Body of pancreas (tissue), 4 donors: ENCODE measurements at regions not wholly inside any gene's neighbourhood (a gene's known extent, or its start where the extent isn't known, plus 50 kb on each side); places are given as distances from the start of the nearest gene placed in this dataset.

Source experiments
- ATAC-seq: fragments of 150-250 bp; one replicate; pipeline ENCODE4 v1.9.1; 2016
- DNase-seq, 4 donors: peaks; one replicate each; pipeline ENCODE4 v3.0.0-alpha.2; 2019
- H3K27ac ChIP-seq, 4 donors: fragments of 200-600 bp; sonication (generic); 1 replicate in 3 of 4; 2 replicates in 1 of 4; pipeline versions ENCODE4 v1.5.1 to v1.6.1; 2016 to 2019; ENCODE audit warnings: mild to moderate bottlenecking in 1 of 4, mixed read lengths in 1 of 4, moderate library complexity in 1 of 4
- H3K27me3 ChIP-seq, 2 donors: fragments of 200-600 bp; sonication (generic); one replicate each; pipeline ENCODE4 v1.6.0; 2016; ENCODE audit warnings: mild to moderate bottlenecking in 1 of 2
- H3K36me3 ChIP-seq, 2 donors: fragments of 200-600 bp; sonication (generic); replicated peaks in 1 of 2; 2 replicates each; pipeline ENCODE4 v1.5.1; 2016; ENCODE audit warnings: low read depth in 2 of 2; ENCODE audit not compliant: insufficient read depth in 1 of 2
- H3K4me1 ChIP-seq: fragments of 200-600 bp; sonication (generic); one replicate; pipeline ENCODE4 v1.6.0; 2016
- H3K4me3 ChIP-seq, 2 donors: fragments of 200-600 bp; sonication (generic); 1 replicate in 1 of 2; 2 replicates in 1 of 2; pipeline ENCODE4 v1.5.1; 2016 to 2019
- H3K9me3 ChIP-seq, 3 donors: fragments of 200-600 bp; sonication (generic); 1 replicate in 2 of 3; 2 replicates in 1 of 3; pipeline ENCODE4 v1.5.1; 2016
- CTCF ChIP-seq, 7 experiments: fragments of 450-650 bp in 4 of 7; fragments of 200-600 bp in 3 of 7; sonication (generic) in 3 of 7; IDR thresholded peaks; one replicate each; pipeline ENCODE4 v1.5.1; 2016 to 2019; ENCODE audit warnings: antibody characterized with exemption in 7 of 7
- POLR2A ChIP-seq, 3 donors: fragments of 450-650 bp; IDR thresholded peaks; one replicate each; pipeline ENCODE4 v1.6.1; 2016; ENCODE audit warnings: antibody characterized with exemption in 3 of 3, mild to moderate bottlenecking in 2 of 3
- WGBS, 2 donors: methylation state at CpG; one replicate each; pipeline ENCODE4 v1.1.5; 2017; 5-methylcytosine and 5-hydroxymethylcytosine counted together
- intact Hi-C: fragments of 100-400 bp; cut with DNase I; formaldehyde crosslinking; loops from one replicate; pipeline ENCODE4 v1.15.1; 2023

GRCh38 chr3:13141183-13141582, 68.0 kb upstream of the IQSEC1 start:
- ATAC-seq (no peak), DNase-seq (peak in 1 of 4 donors; percentile 2)
- Histone ChIP-seq H3K27ac (no peak overlapping the region), H3K27me3 (no peaks in the 10 kb centered on the region), H3K9me3 (no peaks in the 10 kb centered on the region), H3K4me3 (no peak overlapping the region), H3K36me3 (no peaks in the 10 kb centered on the region), H3K4me1 (no peaks in the 10 kb centered on the region)
- intact Hi-C loops = no loop called here
- TF ChIP-seq CTCF (IDR thresholded peaks at IDR 0.05) (no peak), POLR2A (IDR thresholded peaks at IDR 0.05) (no peak)
- 84 to 92% methylated on average over 7 of the region's 7 CpGs for WGBS, 2 donors

GRCh38 chr3:13140596-13140995, 67.4 kb upstream of the IQSEC1 start:
- 92 to 95% methylated on average over 3 to 6 of the region's 7 CpGs for WGBS, 2 donors
- Histone ChIP-seq H3K4me3 (no peak overlapping the region), H3K36me3 (no peaks in the 10 kb centered on the region), H3K27me3 (no peaks in the 10 kb centered on the region), H3K27ac (no peak overlapping the region), H3K4me1 (no peaks in the 10 kb centered on the region), H3K9me3 (no peaks in the 10 kb centered on the region)
- intact Hi-C loops = no loop called here
- ATAC-seq (no peak), DNase-seq (peak in 1 of 4 donors; percentile 1)
- no peak for TF ChIP-seq CTCF (IDR thresholded peaks at IDR 0.05)
- TF ChIP-seq POLR2A (IDR thresholded peaks at IDR 0.05) = no peak

GRCh38 chr3:13139471-13140065, 66.3 kb upstream of the IQSEC1 start:
- TF ChIP-seq CTCF (IDR thresholded peaks at IDR 0.05) (no peak), POLR2A (IDR thresholded peaks at IDR 0.05) (no peak)
- no peaks in the 10 kb centered on the region for H3K27me3 ChIP-seq
- peak in 1 of 4 donors; percentile 0 for DNase-seq
- no peaks in the 10 kb centered on the region for H3K9me3 ChIP-seq
- no peaks in the 10 kb centered on the region for H3K4me1 ChIP-seq
- H3K4me3 ChIP-seq = no peak overlapping the region
- ATAC-seq = no peak
- intact Hi-C loops = no loop called here
- 76 to 85% methylated on average over 4 of the region's 4 CpGs for WGBS, 2 donors
- H3K27ac ChIP-seq = no peak overlapping the region
- H3K36me3 ChIP-seq = no peaks in the 10 kb centered on the region

DNA sequence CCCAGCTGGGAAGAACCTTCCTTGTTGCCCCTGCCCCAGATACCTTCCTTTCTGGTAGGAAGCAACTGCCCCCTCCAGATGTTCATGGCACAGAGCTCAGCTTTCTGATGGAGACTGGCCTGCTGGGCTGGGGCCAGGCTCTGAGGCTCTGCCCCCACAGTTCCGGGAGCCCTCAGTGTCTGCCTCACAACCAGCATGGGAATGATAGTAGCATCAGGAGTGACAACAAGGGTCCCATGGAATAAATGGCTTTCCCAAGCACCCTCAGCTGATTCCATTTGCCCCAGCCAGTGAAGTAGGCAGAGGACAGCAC, 65.6 kb upstream of the IQSEC1 start:
- no peaks in the 10 kb centered on the region for H3K4me1 ChIP-seq
- DNase-seq (peak in 1 of 4 donors; percentile 2), ATAC-seq (no peak)
- no peaks in the 10 kb centered on the region for H3K36me3 ChIP-seq
- no peaks in the 10 kb centered on the region for H3K9me3 ChIP-seq
- intact Hi-C loops = no loop called here
- H3K27me3 ChIP-seq = no peaks in the 10 kb centered on the region
- no peak overlapping the region for H3K27ac ChIP-seq
- 93 to 100% methylated on average over 1 of the region's 1 CpG for WGBS, 2 donors
- TF ChIP-seq CTCF (IDR thresholded peaks at IDR 0.05) = no peak
- no peak for TF ChIP-seq POLR2A (IDR thresholded peaks at IDR 0.05)
- H3K4me3 ChIP-seq = no peak overlapping the region
